HG03442 (cell line): ENCODE measurements at regions not wholly inside any gene's neighbourhood (a gene's known extent, or its start where the extent isn't known, plus 50 kb on each side); places are given as distances from the start of the nearest gene placed in this dataset.

Experiments
- ATAC-seq: cut with Tn5 transposase; IDR thresholded peaks from one replicate; pipeline ENCODE4 v1.9.1; 2021; ENCODE audit warnings: mild to moderate bottlenecking, moderate library complexity; ENCODE audit not compliant: unreplicated experiment

DNA sequence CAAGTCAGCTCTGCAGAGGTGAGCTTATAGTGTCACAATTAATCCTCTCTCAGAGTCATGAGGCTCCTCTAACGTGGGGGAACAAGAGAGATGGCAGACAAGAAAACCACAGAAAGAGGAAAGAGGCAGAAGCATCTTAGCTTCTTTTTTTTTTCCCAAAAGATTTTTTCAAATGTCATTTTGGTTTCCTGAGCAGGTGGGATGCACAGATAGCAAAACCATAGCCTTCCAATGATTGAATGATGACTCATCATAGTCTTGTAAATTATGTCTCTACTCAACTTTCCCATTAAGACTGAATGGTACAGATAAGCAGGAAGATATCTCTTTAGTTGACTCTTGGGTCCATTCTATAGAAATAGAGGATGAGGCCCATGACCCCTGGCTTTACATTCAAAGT is 162.8 kb upstream of the ZFHX3 start:
- no peak for ATAC-seq

DNA sequence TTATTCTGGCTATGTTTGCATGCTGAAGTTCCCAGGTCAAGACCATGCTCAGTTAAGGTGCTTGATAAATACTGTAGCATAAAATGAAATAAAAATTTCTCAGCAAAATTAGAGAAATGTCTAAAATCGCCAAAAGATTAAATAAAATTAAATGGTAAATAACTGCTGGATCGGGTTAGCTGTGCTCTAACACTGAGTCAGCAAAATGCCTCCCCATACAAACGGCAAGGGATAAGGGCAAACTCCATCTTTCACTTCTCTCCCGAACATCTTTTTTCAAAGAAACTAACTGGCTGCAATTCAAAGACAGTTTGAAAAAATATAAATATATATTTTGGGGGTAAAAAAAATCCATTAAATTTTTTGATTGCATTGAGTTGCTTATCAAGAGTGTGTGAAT is 162.2 kb upstream of the ZFHX3 start:
- no peak for ATAC-seq

DNA sequence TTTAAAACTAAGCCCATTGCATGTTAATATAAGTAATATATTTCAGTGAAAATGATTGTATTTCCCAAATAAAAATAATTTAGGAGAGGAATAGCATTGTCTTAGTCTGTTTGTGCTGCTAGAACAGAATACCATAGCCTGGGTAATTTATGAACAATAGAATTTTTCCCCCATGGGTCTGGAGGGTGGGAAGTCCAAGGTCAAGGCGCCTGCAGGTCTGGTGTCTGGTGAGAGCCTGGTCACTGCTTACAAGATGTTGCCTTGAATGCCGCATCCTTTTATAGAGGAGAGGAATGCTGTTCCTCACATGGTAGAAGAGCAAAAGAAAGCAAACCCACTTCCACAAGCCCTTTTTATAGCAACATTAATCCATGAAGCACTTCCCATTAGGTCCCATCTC is 161.3 kb upstream of the ZFHX3 start:
- ATAC-seq = no peak

DNA sequence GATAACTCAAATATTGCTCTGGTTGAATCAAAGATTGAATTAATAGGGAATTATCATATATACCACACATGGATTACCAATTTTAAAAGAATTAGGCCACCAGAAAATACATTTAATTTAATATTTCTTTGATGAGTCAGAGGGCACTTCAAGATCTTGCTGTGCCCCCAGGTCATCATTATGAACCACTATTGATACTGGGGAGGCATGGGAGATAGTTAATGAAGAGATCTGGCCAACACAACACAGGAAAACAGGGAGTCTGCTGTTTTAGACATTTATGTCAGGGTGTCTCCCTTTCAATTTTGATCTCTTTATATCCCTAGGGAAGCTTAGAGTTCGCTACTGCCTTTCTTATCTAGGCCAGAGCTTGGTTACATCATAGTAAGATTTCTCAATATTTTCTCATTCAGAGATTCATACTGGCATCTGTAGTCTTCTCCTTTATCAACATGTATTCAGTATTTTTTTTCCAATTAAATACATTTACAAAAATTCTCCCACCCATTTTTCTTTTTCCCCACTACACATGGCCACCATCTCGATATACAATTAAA is 158.3 kb upstream of the ZFHX3 start:
- ATAC-seq = no peak

GRCh38 chr16:73205153-73205886 is 157.4 kb upstream of the ZFHX3 start:
- no peak for ATAC-seq

- no peak for ATAC-seq
Measured at GRCh38 chr16:73204359-73205152, 156.6 kb upstream of the ZFHX3 start.

GRCh38 chr16:73202161-73202729 is 154.3 kb upstream of the ZFHX3 start:
- ATAC-seq = no peak

DNA sequence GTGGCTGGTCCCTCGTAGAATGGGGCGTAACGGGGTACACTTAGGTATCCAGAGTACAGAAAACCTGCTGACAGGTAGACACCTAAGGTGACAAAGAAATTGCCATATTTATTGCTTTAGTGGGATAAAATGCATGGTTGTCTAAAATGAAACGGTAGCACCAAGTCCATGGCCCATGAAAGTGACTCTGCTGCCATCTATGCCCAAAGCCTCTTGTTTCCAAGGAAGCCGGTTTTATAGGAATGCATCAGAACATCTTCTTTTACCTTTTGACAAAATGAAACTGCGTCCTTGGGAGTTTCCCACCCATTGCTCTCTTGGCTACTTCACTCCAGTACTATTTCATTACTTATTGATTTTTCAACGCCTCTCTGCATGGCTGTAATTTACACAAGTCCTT is 151.3 kb upstream of the ZFHX3 start:
- ATAC-seq = no peak

- ATAC-seq = no peak
Measured at GRCh38 chr16:73198481-73198880, 150.6 kb upstream of the ZFHX3 start.

- ATAC-seq = no peak
Measured at GRCh38 chr16:73197598-73197997, 149.7 kb upstream of the ZFHX3 start.

GRCh38 chr16:73196670-73197069 is 148.7 kb upstream of the ZFHX3 start:
- ATAC-seq = peak; percentile 63

GRCh38 chr16:73193464-73193863 is 145.5 kb upstream of the ZFHX3 start:
- ATAC-seq = no peak

GRCh38 chr16:73192232-73192894 is 144.4 kb upstream of the ZFHX3 start:
- no peak for ATAC-seq

DNA sequence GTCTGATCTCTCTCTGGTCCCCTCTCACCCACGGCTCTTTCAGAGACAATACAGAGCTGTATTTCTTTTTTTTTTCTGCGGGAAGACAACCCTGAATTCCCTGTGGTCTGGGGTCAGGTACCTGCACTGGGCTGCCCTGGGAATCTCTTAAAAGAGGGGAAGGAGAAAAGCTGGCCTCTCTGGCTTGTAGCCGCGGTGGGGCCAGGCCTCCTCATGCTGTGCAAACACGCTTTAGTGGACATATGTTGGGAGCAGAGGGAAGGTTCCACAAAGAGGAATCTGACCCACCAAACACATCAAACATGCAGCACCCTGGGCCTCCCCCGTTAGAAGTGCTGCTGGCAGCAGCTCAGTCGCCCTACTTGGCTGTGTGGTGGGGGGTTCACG is 143.7 kb upstream of the ZFHX3 start:
- no peak for ATAC-seq

DNA sequence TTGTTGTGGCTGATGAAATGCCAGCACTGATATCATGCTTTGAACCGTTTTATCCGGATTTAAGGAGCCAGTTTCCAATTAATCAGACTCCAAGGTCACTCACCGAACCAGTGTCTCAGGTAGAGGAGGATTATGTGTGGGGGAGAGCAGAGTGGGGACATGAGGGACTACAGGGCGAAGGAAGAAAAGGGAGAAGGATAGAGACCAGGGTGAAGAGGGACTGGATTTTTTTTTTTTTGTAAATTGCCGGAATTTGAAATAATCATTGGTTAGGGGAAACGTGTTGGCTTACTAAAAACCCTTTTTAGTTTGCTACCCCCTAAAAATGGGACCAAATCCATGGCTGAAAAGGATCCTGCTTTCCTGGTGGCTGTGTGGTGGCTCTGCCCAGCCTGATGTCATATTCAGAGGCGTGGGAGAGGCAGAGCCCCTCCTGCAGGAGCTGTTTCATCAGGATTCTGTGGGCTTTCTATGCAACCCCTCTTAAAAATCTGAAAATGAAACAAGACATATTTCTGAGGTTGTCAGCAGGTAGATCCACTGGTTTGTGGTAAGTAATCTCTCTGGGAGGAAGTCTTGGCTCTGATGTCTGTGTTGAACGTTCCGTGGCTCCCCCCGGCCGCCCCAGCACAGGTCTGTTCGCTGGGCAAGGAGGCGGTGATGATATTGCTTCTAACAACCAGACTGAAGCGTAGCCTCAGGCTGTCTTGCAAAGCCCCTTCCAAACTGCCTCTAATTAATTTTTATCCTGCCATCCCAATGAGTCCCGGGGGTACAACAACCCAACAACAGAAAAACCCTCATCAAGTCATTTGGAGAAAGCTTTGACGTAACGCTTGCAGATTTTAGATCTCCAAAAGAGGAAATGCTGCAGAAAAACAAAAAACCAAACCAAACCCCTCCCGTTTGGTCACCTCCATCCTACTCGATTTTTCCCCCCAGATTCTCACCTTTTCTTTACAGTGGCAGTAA is 143.0 kb upstream of the ZFHX3 start:
- ATAC-seq = no peak

- ATAC-seq = no peak
Measured at GRCh38 chr16:73190256-73190655, 142.3 kb upstream of the ZFHX3 start.

DNA sequence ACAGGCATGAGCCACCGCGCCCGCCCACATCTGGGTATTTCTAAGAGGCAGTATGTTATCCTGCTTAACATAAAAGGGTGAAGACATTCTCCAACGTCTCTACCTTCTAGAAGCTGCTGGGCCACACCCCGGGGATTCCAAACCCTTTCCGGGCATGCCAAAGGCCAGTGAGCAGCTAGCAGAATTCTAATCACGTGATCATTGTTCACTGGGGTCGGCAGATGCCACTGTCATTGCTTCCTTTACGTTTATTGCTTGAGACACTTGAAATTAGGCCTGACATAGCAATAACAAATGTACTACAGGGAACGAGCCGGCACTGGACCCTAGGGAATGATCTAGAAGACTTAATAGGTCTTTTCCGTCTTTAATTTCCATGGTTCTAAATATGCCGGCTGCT is 141.2 kb upstream of the ZFHX3 start:
- ATAC-seq = no peak

- no peak for ATAC-seq
Measured at GRCh38 chr16:73186752-73187601, 139.0 kb upstream of the ZFHX3 start.

DNA sequence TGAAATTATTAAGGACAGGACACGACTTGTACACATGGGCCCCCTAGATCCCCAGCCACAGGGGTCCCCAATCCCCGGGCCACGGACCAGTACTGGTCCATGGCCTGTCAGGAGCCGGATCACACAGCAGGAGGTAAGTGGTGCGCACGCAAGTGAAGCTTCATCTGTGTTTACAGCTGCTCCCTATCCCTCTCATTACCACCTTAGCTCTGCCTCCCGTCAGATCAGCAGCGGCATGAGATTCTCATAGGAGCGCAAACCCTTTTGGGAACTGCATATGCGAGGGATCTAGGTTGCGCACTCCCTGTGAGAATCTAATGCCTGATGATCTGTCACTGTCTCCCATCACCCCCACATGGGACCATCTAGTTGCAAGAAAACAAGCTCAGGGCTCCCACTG is 137.8 kb upstream of the ZFHX3 start:
- ATAC-seq = no peak
